Mesothelial cell of epicardium (in vitro differentiated cells): ENCODE measurements at regions not wholly inside any gene's neighbourhood (a gene's known extent, or its start where the extent isn't known, plus 50 kb on each side); places are given as distances from the start of the nearest gene placed in this dataset.

Experiments used
- DNase-seq, 2 experiments: peaks; one replicate each; pipeline ENCODE4 v3.0.0; 2021; ENCODE audit warnings: low spot score in 2 of 2; ENCODE audit not compliant: unreplicated experiment in 2 of 2
- H3K27ac Mint-ChIP-seq: 2 replicates; pipeline ENCODE4 v1.8.0; 2021; ENCODE audit warnings: mixed read lengths
- H3K27me3 Mint-ChIP-seq: 2 replicates; pipeline ENCODE4 v1.8.0; 2021; ENCODE audit warnings: low read depth, mixed read lengths
- H3K36me3 Mint-ChIP-seq: 2 replicates; pipeline ENCODE4 v1.8.0; 2021; ENCODE audit warnings: mixed read lengths
- H3K4me1 Mint-ChIP-seq: 2 replicates; pipeline ENCODE4 v1.8.0; 2021; ENCODE audit warnings: mixed read lengths
- H3K4me3 Mint-ChIP-seq: 2 replicates; pipeline ENCODE4 v1.8.0; 2021; ENCODE audit warnings: mild to moderate bottlenecking, moderate library complexity, mixed read lengths
- H3K9me3 Mint-ChIP-seq: 2 replicates; pipeline ENCODE4 v1.8.0; 2021; ENCODE audit warnings: mixed read lengths
- TF ChIP-seq, protein P1 (sequence below): fragments of 200-600 bp; sonication (generic); IDR thresholded peaks from one replicate; pipeline ENCODE4 v1.5.0; 2021; ENCODE audit warnings: antibody characterized with exemption; ENCODE audit not compliant: unreplicated experiment

DNA sequence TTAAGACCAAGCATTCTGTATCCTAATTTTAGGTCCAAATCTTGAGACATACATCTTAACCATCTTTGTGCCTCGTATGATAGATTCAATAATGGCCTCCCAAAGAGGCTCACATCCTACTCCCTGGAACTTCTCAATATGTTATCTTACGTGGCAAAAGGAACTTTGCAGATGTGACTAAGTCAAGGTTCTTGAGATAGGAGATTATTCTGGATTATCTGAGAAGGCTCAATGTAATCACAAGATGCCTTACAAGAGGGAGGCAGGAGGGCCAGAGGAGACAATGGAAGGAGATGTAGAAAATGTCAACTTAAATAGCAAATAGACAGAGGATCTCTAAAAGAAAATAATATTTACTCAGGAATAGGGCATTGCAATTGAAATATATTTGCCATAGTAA, 548.9 kb downstream of the MATN1 start:
- no peaks in the 10 kb centered on the region for H3K4me1 Mint-ChIP-seq
- no peak for DNase-seq
- peaks cover 3% of the 10 kb centered on the region for H3K9me3 Mint-ChIP-seq
- no peak overlapping the region for H3K27ac Mint-ChIP-seq
- H3K27me3 Mint-ChIP-seq = peaks cover 35% of the 10 kb centered on the region
- H3K4me3 Mint-ChIP-seq = no peak overlapping the region
- TF ChIP-seq, protein P1, sequence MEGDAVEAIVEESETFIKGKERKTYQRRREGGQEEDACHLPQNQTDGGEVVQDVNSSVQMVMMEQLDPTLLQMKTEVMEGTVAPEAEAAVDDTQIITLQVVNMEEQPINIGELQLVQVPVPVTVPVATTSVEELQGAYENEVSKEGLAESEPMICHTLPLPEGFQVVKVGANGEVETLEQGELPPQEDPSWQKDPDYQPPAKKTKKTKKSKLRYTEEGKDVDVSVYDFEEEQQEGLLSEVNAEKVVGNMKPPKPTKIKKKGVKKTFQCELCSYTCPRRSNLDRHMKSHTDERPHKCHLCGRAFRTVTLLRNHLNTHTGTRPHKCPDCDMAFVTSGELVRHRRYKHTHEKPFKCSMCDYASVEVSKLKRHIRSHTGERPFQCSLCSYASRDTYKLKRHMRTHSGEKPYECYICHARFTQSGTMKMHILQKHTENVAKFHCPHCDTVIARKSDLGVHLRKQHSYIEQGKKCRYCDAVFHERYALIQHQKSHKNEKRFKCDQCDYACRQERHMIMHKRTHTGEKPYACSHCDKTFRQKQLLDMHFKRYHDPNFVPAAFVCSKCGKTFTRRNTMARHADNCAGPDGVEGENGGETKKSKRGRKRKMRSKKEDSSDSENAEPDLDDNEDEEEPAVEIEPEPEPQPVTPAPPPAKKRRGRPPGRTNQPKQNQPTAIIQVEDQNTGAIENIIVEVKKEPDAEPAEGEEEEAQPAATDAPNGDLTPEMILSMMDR = no peak
- H3K36me3 Mint-ChIP-seq = no peaks in the 10 kb centered on the region

DNA sequence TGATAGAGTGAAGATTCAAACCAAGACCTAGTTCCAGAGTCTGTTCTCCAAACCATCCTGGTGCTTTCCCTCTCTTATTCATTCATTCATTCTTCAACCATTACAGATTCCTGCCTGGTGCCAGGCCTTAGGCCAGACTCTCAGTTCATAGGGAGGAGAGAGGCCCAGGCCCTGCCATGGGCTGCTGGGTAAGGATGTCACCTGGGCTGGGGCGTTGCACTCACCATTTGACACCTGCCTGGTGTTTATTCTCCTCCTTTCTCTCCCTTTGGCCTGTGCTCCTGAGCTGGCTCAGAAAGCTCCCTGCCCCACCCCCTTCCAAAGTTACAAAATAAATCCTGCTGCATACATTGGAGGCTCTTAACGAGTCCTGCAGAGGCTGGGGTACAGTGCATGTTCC, 549.8 kb downstream of the MATN1 start:
- TF ChIP-seq, protein P1 = no peak
- H3K27me3 Mint-ChIP-seq = peaks cover 36% of the 10 kb centered on the region
- no peak overlapping the region for H3K27ac Mint-ChIP-seq
- DNase-seq = no peak
- H3K4me1 Mint-ChIP-seq = no peaks in the 10 kb centered on the region
- peaks cover 2% of the 10 kb centered on the region for H3K9me3 Mint-ChIP-seq
- no peak overlapping the region for H3K4me3 Mint-ChIP-seq
- no peaks in the 10 kb centered on the region for H3K36me3 Mint-ChIP-seq

DNA sequence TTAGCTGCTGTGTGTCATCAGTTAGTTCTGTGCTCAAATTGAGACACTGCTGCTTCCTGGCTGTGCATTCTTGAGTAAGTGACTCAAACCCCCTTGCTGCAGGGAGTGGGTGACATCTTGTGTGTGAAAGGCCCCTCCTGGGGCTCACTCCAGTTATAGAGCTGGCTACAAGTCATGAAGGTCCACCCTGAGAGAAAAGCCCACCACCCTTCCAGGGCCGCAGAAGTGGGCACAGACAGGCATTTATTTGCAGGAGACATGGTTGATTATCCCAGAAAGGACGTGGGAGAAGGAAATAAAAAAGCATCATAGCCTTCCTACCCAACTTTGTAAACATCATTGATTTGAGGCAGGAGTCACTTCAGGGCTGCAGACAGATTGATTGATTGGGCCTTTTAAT, 550.6 kb downstream of the MATN1 start:
- H3K4me3 Mint-ChIP-seq = no peak overlapping the region
- H3K27me3 Mint-ChIP-seq = peaks cover 41% of the 10 kb centered on the region
- peaks cover 4% of the 10 kb centered on the region for H3K9me3 Mint-ChIP-seq
- H3K27ac Mint-ChIP-seq = no peak overlapping the region
- no peaks in the 10 kb centered on the region for H3K4me1 Mint-ChIP-seq
- no peaks in the 10 kb centered on the region for H3K36me3 Mint-ChIP-seq
- TF ChIP-seq, protein P1 = no peak
- DNase-seq = no peak

DNA sequence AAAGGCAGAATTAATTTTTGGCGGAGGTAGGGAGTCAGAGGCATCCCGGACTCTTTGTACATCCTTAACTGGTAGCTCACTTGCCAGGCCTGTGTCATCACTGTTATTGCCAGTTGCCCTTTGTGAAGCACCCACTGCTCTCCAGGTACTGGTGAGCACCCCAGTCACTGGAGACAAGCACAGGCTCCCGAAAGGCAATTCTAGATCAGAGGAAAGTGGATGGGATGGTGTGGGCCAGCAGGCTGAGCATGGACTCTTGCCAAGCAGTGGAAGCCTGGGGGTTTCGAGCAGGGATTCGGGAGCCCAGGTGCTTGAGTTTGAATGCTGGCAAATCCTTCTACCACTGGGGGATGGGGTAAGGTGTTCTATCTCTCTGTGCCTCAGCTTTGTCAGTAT, 551.1 kb downstream of the MATN1 start:
- peaks cover 42% of the 10 kb centered on the region for H3K27me3 Mint-ChIP-seq
- H3K4me1 Mint-ChIP-seq = no peaks in the 10 kb centered on the region
- TF ChIP-seq, protein P1 = no peak
- peaks cover 4% of the 10 kb centered on the region for H3K9me3 Mint-ChIP-seq
- peak in 1 of 2 experiments; percentile 17 for DNase-seq
- no peak overlapping the region for H3K4me3 Mint-ChIP-seq
- H3K36me3 Mint-ChIP-seq = no peaks in the 10 kb centered on the region
- no peak overlapping the region for H3K27ac Mint-ChIP-seq

DNA sequence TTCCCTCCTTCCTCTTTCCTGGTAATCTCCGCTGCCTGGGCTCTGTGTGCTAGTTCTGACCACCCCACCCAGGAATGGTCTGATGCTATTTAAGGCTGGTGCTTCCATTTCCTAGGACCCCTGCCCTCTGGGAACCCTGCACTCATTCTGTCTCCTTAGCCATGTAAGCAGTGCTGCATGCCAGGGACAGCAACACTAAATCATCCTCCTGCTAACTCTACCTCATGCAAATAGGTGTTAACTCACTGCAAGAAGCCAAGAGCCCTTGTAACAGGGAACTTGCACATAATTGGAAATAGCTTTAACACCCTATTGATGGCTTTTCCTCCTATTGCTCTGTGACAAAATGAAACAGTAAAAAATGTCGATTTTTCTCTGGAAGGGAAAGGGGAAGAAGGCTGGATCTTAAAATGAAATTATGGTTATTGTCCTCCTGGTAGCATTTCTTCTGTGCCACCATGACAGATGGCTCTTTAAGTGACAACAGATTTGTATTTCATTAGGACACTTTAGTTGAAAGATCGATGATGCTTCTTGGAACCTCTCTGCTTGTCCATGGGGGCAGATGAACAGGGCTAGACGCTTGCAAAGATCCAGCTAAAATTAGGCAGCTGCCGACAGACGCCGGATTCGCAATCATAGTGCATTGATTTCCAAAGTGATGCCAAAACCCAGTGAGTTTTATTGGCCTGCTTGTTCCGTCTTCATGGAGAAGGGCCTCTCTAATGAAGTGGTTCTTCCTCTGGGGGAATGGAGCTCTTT, 551.7 kb downstream of the MATN1 start:
- DNase-seq = no peak
- Mint-ChIP-seq H3K4me3 (no peak overlapping the region), H3K27ac (no peak overlapping the region), H3K4me1 (no peaks in the 10 kb centered on the region), H3K9me3 (peaks cover 4% of the 10 kb centered on the region), H3K27me3 (peaks cover 43% of the 10 kb centered on the region), H3K36me3 (no peaks in the 10 kb centered on the region)
- TF ChIP-seq, protein P1 = no peak
